ENCODE measurements at regions not wholly inside any gene's neighbourhood (a gene's known extent, or its start where the extent isn't known, plus 50 kb on each side); places are given as distances from the start of the nearest gene placed in this dataset.

DNA sequence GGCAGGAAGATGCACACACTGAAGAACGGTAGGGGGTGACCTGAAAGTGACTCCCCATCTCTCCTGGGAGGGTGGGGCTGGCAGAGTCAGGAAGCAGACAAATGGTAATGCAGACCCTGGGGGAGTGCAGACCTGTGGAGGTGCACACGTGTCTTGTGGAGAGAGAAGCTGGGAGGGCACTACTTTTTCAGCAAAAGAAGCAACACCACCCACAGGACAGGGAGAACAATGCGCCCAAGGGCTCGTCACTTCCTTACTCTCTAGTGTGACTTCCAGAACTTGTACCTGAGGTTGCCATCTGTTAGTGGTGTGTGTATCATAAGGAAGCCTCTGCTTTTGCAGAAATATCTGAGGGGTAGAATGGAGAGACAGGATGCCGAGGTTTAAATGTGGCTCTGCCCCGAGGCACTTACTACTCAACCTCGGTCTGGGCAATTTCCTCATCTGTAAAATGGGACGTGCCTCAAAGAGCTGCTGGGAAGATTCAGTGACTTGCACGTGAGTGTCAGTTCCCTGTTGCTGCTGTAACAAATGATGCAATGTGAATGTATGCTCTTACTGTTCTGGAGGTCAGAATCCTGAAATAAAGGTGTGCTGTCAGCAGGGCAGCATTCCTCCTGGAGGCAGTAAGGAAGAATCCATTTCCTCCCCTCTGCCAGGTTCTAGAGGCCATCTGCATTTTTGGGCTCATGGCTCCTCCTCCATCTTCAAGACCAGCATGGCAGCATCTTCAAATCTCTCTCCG lies 323.4 kb downstream of the SHANK2 start:
- Histone ChIP-seq H3K9me3 (no peaks in the 10 kb centered on the region), H3K4me1 (no peaks in the 10 kb centered on the region), H3K4me3 (no peak overlapping the region), H3K27me3 (ENCODE audit: low read depth) (no peaks in the 10 kb centered on the region), H3K27ac (no peak overlapping the region), H3K36me3 (no peaks in the 10 kb centered on the region)
- no peak for ATAC-seq
- TF ChIP-seq, protein P1, sequence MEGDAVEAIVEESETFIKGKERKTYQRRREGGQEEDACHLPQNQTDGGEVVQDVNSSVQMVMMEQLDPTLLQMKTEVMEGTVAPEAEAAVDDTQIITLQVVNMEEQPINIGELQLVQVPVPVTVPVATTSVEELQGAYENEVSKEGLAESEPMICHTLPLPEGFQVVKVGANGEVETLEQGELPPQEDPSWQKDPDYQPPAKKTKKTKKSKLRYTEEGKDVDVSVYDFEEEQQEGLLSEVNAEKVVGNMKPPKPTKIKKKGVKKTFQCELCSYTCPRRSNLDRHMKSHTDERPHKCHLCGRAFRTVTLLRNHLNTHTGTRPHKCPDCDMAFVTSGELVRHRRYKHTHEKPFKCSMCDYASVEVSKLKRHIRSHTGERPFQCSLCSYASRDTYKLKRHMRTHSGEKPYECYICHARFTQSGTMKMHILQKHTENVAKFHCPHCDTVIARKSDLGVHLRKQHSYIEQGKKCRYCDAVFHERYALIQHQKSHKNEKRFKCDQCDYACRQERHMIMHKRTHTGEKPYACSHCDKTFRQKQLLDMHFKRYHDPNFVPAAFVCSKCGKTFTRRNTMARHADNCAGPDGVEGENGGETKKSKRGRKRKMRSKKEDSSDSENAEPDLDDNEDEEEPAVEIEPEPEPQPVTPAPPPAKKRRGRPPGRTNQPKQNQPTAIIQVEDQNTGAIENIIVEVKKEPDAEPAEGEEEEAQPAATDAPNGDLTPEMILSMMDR (IDR thresholded peaks at IDR 0.05) = no peak
- intact Hi-C loops (cut with DNase I) = no loop called here
- no peak for DNase-seq

DNA sequence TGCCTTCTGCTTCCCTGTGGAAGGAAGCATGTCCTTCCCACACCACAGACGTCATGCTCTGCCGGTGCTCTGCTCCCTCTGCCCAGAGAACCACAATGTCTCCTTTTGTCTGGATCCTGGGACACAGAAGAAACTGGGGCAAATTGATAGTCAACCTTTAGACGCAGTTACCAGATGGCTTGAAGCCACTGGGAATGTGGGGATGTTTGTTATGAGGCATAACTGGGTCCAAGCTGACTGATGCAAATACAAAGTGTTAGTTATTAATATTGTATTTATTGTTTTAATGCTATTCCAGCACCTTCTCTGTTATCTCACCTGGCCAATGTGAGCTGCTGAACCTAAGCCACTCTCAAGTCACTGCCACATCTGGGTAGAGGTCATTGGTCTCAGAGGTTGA lies 322.2 kb downstream of the SHANK2 start:
- intact Hi-C loops (cut with DNase I) = no loop called here
- DNase-seq = no peak
- H3K27me3 ChIP-seq (ENCODE audit: low read depth) = no peaks in the 10 kb centered on the region
- no peak for ATAC-seq
- H3K9me3 ChIP-seq = no peaks in the 10 kb centered on the region
- TF ChIP-seq, protein P1 (IDR thresholded peaks at IDR 0.05) = no peak
- H3K27ac ChIP-seq = no peak overlapping the region
- H3K4me3 ChIP-seq = no peak overlapping the region
- H3K4me1 ChIP-seq = no peaks in the 10 kb centered on the region
- no peaks in the 10 kb centered on the region for H3K36me3 ChIP-seq

DNA sequence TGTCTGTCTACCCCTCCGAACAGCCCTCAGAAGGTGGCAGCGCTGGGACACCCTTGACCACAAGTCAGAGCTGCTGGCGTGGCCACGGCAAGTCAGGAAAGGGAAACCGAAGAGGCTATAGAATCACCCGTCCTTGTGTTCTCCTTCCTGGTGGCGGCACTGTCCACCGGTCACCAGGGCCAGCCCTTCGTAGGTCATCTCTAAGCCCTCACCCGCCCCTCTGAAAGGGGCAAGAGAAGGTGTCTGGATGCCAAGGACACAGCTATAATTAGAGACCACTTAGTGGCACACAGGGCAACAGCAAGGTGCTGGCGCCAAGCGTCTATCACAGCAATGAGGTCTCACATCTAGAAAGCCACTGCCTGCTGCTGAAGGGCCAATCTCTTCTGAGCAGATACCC lies 320.9 kb downstream of the SHANK2 start:
- ATAC-seq = no peak
- Histone ChIP-seq H3K27me3 (ENCODE audit: low read depth) (no peaks in the 10 kb centered on the region), H3K4me3 (no peak overlapping the region), H3K9me3 (no peaks in the 10 kb centered on the region), H3K36me3 (no peaks in the 10 kb centered on the region), H3K27ac (no peak overlapping the region), H3K4me1 (no peaks in the 10 kb centered on the region)
- DNase-seq = no peak
- intact Hi-C loops (cut with DNase I) = no loop called here
- TF ChIP-seq, protein P1 (IDR thresholded peaks at IDR 0.05) = no peak

DNA sequence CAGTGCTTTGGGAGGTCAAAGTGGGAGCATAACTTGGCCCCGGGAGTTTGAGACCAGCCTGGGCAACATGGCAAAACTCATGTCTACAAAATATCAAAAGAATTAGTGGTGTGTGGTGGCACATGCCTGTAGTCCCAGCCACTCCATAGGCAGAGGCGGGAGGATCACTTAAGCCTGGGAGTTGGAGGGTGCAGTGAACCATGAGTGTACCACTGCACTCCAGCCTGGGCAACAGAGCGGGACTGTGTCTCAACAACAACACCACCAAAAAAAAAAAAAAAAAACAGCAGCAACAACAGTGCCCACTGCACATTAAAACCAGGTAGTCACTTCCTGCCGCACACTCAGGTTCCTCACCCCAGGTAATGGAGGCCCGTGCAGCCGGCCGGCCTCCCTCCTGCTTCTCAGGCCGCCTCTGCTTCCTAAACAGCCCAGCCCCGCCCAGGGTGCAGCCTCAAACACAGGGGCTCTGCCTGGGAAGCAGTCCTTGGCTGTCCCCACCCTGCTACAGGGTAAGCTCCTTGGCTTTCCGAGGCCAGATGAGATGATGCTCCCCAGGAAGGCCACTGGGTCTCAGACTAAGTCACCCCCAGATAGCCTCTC lies 318.3 kb downstream of the SHANK2 start:
- H3K27me3 ChIP-seq (ENCODE audit: low read depth) = no peaks in the 10 kb centered on the region
- H3K36me3 ChIP-seq = no peaks in the 10 kb centered on the region
- H3K4me1 ChIP-seq = no peaks in the 10 kb centered on the region
- H3K4me3 ChIP-seq = no peak overlapping the region
- DNase-seq = no peak
- no peaks in the 10 kb centered on the region for H3K9me3 ChIP-seq
- intact Hi-C loops (cut with DNase I) = no loop called here
- no peak for ATAC-seq
- H3K27ac ChIP-seq = no peak overlapping the region
- TF ChIP-seq, protein P1 (IDR thresholded peaks at IDR 0.05) = no peak

DNA sequence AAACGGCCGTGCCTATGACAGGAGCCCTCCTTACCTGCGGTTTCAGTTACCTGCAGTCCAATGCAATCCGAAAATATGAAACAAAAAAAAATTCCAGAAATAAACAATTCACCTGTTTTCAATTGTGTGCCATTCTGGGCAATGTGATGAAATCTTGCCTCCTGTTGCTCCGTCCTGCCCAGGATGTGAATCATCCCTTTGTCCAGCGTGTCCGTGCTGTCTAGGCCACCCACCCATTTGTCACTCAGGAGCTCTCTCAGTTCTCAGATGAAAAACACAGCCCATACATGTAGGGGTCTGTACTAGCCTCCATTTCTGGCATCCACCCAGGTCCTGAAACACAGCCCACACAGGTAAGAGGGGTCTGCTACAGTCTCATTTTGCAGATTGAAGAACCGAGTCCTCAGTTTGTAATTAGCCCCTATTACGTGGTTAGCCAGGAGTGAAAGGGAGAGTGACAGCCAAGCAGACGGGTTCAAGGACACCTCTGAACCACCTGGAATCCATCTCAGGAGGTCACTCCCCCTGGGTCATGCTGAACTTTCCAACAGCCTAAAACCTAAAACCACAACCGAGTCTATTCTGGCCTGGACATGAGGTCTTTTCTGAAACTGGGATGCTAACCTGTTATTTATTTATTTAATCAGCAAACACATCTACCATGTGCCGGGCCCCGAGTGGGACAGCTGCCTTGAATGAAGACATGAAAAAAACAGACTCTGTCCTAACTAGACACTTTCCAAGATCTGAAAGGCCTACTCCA lies 317.2 kb downstream of the SHANK2 start:
- intact Hi-C loops (cut with DNase I) = no loop called here
- Histone ChIP-seq H3K36me3 (no peaks in the 10 kb centered on the region), H3K27me3 (ENCODE audit: low read depth) (no peaks in the 10 kb centered on the region), H3K9me3 (no peaks in the 10 kb centered on the region), H3K4me1 (no peaks in the 10 kb centered on the region), H3K4me3 (no peak overlapping the region), H3K27ac (no peak overlapping the region)
- TF ChIP-seq, protein P1 (IDR thresholded peaks at IDR 0.05) = no peak
- ATAC-seq (no peak), DNase-seq (no peak)

All from lower lobe of right lung (tissue), 2 donors.